AG09309 (cell line): ENCODE measurements at regions not wholly inside any gene's neighbourhood (a gene's known extent, or its start where the extent isn't known, plus 50 kb on each side); places are given as distances from the start of the nearest gene placed in this dataset.

Source experiments
- DNase-seq: peaks from one replicate; pipeline ENCODE4 v3.0.0-alpha.2; 2010; ENCODE audit warnings: low read depth
- H3K4me3 ChIP-seq: 2 replicates; pipeline ENCODE4 v1.5.1; 2011; ENCODE audit warnings: mild to moderate bottlenecking, low read depth, low read length, moderate library complexity; ENCODE audit not compliant: control insufficient read depth
- TF ChIP-seq, protein P1 (sequence below): IDR thresholded peaks from 2 replicates; pipeline ENCODE4 v1.5.1; 2011; ENCODE audit warnings: mild to moderate bottlenecking, low read depth, low read length, inconsistent platforms; ENCODE audit not compliant: insufficient read depth, control insufficient read depth; ENCODE audit errors: missing control alignments

DNA sequence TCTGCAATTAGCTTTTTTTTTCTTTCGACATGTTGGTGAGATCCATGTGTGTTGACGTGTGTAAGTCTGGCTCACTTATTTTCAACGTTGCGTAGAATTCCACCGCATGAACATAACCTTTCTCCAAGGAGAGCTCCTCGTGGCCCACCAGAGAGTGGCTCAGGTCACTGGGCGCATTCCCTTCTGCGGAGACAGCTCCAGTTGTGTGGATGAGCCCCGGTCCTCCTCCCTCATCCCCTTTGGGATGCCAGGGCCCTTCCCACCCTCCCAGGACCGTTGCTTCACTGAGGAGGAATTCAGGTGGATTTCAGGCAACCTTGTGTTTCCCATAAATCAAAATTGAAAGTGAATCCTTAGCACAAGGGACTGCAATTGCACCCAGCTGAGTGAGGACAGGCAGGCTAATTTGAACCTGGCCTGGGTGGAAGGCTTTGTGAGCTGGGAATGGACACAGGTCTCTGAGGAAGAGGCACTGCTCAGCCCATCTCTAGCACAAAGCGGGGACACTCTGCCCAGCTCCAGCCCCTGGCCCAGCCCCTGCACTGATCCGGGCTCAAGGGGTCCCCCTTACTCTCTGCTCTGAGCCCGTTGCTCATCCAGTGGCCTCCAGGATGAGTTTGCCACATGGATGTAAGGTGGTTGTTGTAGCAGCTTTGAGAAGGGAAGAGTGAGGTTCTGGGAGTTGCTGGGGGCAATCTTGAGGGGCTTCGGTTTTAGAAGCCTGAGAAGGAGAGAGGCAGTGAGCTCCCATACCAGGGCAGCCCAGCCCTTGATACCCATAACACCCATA lies 57.8 kb upstream of the HAAO start:
- H3K4me3 ChIP-seq = no peak overlapping the region
- DNase-seq = no peak
- TF ChIP-seq, protein P1, sequence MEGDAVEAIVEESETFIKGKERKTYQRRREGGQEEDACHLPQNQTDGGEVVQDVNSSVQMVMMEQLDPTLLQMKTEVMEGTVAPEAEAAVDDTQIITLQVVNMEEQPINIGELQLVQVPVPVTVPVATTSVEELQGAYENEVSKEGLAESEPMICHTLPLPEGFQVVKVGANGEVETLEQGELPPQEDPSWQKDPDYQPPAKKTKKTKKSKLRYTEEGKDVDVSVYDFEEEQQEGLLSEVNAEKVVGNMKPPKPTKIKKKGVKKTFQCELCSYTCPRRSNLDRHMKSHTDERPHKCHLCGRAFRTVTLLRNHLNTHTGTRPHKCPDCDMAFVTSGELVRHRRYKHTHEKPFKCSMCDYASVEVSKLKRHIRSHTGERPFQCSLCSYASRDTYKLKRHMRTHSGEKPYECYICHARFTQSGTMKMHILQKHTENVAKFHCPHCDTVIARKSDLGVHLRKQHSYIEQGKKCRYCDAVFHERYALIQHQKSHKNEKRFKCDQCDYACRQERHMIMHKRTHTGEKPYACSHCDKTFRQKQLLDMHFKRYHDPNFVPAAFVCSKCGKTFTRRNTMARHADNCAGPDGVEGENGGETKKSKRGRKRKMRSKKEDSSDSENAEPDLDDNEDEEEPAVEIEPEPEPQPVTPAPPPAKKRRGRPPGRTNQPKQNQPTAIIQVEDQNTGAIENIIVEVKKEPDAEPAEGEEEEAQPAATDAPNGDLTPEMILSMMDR = no peak

DNA sequence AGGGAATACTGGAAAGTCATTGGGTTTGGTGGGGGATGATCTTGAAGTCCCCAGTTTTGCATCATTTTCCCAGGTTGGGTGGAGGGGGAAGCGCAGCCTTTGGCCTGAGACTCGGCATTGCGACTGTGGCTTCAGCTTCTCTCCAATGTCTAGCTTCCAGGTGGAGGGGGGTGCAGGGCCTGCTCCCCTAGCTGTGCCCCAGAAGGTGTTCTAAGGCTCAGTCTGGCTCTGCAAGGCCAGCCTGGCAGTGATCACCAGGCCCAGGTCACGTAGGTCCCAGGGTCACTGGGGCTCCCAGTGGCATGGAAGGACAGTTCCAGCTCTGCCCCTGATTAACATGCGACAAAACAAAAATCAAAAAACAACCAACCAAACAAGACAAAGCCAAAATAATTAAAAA lies 56.9 kb upstream of the HAAO start:
- H3K4me3 ChIP-seq = no peak overlapping the region
- TF ChIP-seq, protein P1 = no peak
- DNase-seq = no peak

DNA sequence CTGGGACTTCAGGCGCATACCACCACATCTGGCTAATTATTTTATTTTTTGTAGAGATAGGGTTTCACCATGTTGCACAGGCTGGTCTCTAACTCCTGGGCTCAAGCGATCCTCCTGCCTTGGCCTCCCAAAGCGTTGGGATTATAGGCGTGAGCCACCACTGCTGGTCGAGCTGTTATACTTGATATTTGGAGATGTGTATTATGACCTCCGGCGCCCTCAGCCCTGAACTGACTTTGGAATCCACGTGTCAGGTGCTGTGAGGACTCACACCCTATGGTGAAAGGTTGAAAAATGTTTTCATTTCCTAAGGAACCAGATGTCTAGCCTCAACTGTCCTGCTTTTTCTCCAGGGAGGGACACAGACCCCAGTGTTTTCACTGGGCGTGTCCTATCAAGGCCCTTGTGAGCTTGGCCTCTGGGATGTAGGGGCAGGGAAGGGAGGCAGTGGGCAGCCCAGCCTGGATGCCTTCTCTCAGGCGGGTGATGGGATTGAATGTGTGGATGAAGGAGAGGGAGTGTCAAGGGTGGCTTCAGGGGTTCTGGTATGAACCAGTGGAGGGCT lies 56.4 kb upstream of the HAAO start:
- no peak overlapping the region for H3K4me3 ChIP-seq
- TF ChIP-seq, protein P1 = no peak
- DNase-seq = no peak

DNA sequence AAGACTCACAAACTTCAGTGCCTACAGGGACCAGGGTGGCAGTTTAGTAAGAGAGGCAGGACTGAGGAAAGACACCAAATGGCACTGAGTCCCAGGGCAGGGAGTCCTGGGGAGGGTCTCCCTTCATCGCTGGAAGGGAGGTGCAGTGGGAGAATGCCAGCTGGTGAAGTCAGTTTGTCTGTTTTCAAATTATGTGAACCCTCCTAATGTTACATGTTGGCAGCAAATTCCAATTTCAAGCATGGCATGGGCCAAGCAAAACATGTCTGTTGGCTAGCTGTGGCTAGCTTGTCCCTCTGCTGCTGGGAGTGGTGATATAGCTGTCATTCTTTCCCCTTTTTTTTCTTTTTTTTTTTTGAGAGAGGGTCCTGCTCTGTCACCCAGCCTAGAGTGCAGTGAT lies 55.9 kb upstream of the HAAO start:
- H3K4me3 ChIP-seq = no peak overlapping the region
- DNase-seq = no peak
- TF ChIP-seq, protein P1 = no peak

DNA sequence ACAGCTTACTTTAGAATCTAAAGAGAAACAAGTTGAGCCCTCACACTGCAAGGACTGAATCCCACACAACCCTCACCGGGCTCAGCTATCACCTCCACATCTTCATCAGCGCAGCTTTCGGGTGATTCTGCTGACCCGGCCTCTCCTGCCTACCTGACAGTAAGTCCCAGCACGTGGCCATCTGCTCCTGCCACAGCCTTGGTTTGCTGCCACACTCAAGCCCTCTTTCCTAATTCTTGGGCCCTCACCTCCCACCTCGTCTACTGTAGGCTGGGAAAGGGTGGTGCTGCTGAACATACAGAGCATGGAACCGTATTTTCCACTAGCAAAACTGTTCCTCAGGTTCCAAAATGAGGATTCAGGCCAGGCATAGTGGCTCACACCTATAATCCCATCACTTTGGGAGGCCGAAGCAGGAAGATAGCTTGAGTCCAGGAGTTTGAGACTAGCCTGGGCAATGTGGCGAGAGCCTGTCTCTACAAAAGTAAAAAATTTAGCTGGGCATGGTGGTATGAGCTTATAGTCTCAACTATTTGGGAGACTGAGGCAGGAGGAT lies 55.3 kb upstream of the HAAO start:
- no peak for DNase-seq
- no peak overlapping the region for H3K4me3 ChIP-seq
- TF ChIP-seq, protein P1 = no peak

DNA sequence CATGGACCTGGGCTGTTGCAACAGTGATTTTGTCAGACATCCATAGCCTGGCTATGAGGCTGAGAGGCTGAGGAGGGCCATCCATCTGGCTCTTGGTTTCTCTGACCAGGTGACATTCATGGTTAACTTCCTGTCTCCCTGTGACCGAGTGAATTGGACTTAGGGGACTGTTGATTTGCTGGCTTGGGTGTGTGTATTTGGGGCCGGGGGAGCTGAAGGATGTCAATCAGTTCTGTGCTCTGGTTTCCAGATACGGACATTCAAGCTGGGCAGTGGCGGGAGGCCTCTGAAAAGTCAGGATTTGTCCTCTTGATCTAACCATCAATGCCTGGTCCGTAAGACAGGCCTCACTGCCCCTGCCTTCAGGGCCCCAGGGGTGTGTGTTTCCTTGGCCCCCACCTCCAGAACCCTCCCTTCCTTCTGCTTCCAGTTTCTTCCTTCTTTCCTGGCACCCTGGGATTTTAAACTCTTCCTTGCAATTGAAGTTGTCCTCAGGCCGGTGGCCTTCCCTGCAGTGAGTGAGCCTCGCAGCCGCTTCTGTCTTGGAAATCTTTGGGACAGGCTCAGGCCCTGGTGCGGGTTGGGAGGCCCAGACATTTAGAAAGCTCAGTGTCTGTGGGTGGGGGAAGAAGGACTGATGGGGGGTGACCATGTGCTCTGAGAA lies 54.7 kb upstream of the HAAO start:
- TF ChIP-seq, protein P1 = no peak
- DNase-seq = no peak
- H3K4me3 ChIP-seq = no peak overlapping the region
